Caco-2 (cell line): ENCODE measurements at regions not wholly inside any gene's neighbourhood (a gene's known extent, or its start where the extent isn't known, plus 50 kb on each side); places are given as distances from the start of the nearest gene placed in this dataset.
A peak's percentile ranks its signal among the peaks of the same experiment; 100 is the strongest.

ENCODE experiments used
- BruUV-seq: library from RNA; stranded (reverse); fragments of 400-500 nt; replicated peaks from 2 replicates; lab custom pipeline; 2021; lab: Mats Ljungman, UMichigan
- CTCF ChIA-PET: fragments of 300-600 bp; sonication (Branson Sonifier 250); formaldehyde crosslinking; loops from one replicate; lab custom pipeline; 2022; ENCODE audit warnings: antibody characterized with exemption; lab: Charles Lee
- POLR2A ChIA-PET: fragments of 300-600 bp; sonication (Branson Sonifier 250); formaldehyde crosslinking; loops from one replicate; lab custom pipeline; 2022; ENCODE audit warnings: antibody characterized with exemption; lab: Charles Lee
- DNase-seq, 2 experiments: peaks; one replicate each; pipeline versions ENCODE4 v3.0.0 to v3.0.0-alpha.2; 2020 to 2022
- H3K27me3 ChIP-seq: replicated peaks from 2 replicates; pipeline ENCODE4 v1.6.0; 2011; ENCODE audit warnings: low read length; ENCODE audit not compliant: control insufficient read depth, insufficient read depth
- H3K36me3 ChIP-seq: 2 replicates; pipeline ENCODE4 v1.5.1; 2011; ENCODE audit warnings: low read length; ENCODE audit not compliant: control insufficient read depth, insufficient read depth
- H3K4me1 ChIP-seq: fragments of 250-450 bp; sonication (Bioruptor Pico); 2 replicates; pipeline ENCODE4 v1.5.1; 2020; ENCODE audit warnings: mild to moderate bottlenecking
- H3K4me3 ChIP-seq: 2 replicates; pipeline ENCODE4 v1.5.1; 2011; ENCODE audit warnings: low read depth, mild to moderate bottlenecking, control low read depth, low read length
- H3K9me3 ChIP-seq: fragments of 250-450 bp; sonication (Bioruptor Pico); 2 replicates; pipeline ENCODE4 v1.5.1; 2020; ENCODE audit warnings: mild to moderate bottlenecking, moderate library complexity
- H3K27ac Mint-ChIP-seq: one replicate; pipeline ENCODE4 v1.8.0; 2022; ENCODE audit warnings: mixed read lengths; ENCODE audit not compliant: unreplicated experiment
- H3K27me3 Mint-ChIP-seq: one replicate; pipeline ENCODE4 v1.8.0; 2022; ENCODE audit warnings: mixed read lengths; ENCODE audit not compliant: insufficient read depth, unreplicated experiment
- H3K36me3 Mint-ChIP-seq: one replicate; pipeline ENCODE4 v1.8.0; 2022; ENCODE audit warnings: mild to moderate bottlenecking, mixed read lengths; ENCODE audit not compliant: insufficient read depth, unreplicated experiment
- H3K4me1 Mint-ChIP-seq: one replicate; pipeline ENCODE4 v1.8.0; 2022; ENCODE audit warnings: low read depth, mixed read lengths; ENCODE audit not compliant: unreplicated experiment
- H3K4me3 Mint-ChIP-seq: one replicate; pipeline ENCODE4 v1.8.0; 2022; ENCODE audit warnings: mild to moderate bottlenecking, moderate library complexity, mixed read lengths; ENCODE audit not compliant: unreplicated experiment
- H3K9me3 Mint-ChIP-seq: one replicate; pipeline ENCODE4 v1.8.0; 2022; ENCODE audit warnings: mixed read lengths; ENCODE audit not compliant: unreplicated experiment
- CTCF ChIP-seq, 2 experiments: fragments of 200-600 bp in 1 of 2; IDR thresholded peaks; 1 replicate in 1 of 2; 2 replicates in 1 of 2; pipeline versions ENCODE4 v1.5.1 to v1.8.0; 2011 to 2022; ENCODE audit warnings: antibody characterized with exemption in 1 of 2, control low read depth in 1 of 2, inconsistent platforms in 1 of 2, low read depth in 1 of 2, low read length in 1 of 2, mild to moderate bottlenecking in 1 of 2, moderate library complexity in 1 of 2; ENCODE audit not compliant: insufficient read depth in 1 of 2, severe bottlenecking in 1 of 2, unreplicated experiment in 1 of 2
- intact Hi-C: fragments of 100-400 bp; cut with micrococcal nuclease; formaldehyde crosslinking; loops from one replicate; pipeline ENCODE4 v1.10.0; 2022; ENCODE audit not compliant: unreplicated experiment

- intact Hi-C loops, result no loop called here
These were observed 226.7 kb upstream of the CDH13 start for GRCh38 chr16:82400046-82400445.

GRCh38 chr16:82396509-82396908 lies 226.5 kb upstream of the MPHOSPH6 start:
- Mint-ChIP-seq H3K4me3 (no peak overlapping the region), H3K27ac (no peak overlapping the region), H3K36me3 (no peaks in the 10 kb centered on the region), H3K4me1 (peaks cover 17% of the 10 kb centered on the region), H3K9me3 (no peaks in the 10 kb centered on the region), H3K27me3 (peaks cover 1% of the 10 kb centered on the region)
- intact Hi-C loops, result no loop called here
- Histone ChIP-seq H3K9me3 (0 out of 2 replicates have a peak, but pooled peaks cover 4% of the 10 kb centered on the region), H3K36me3 (no peaks in the 10 kb centered on the region), H3K27me3 (no peaks in the 10 kb centered on the region), H3K4me1 (peaks cover 6% of the 10 kb centered on the region), H3K4me3 (no peak overlapping the region)
- DNase-seq, result no peak
- no TSS peak for BruUV-seq
- CTCF ChIA-PET, result interaction anchor here (1.6 kb wide), 1 partner anchor 60 kb away, joined by 8 read pairs; no protein-coding TSS in a partner anchor
- POLR2A ChIA-PET, result no interaction called here
- TF ChIP-seq CTCF (IDR thresholded peaks at IDR 0.05; ENCODE audit: insufficient read depth in 1 of 2, low read depth in 1 of 2, low read length in 1 of 2, severe bottlenecking in 1 of 2, unreplicated experiment in 1 of 2), result no peak

More at GRCh38 chr16:82400046-82400445, 226.7 kb upstream of the CDH13 start:
- Mint-ChIP-seq H3K9me3 (no peaks in the 10 kb centered on the region), H3K27me3 (peaks cover 8% of the 10 kb centered on the region), H3K4me3 (no peak overlapping the region), H3K4me1 (peaks cover 16% of the 10 kb centered on the region), H3K27ac (no peak overlapping the region), H3K36me3 (no peaks in the 10 kb centered on the region)
- no peak for DNase-seq
- Histone ChIP-seq H3K36me3 (no peaks in the 10 kb centered on the region), H3K4me1 (peaks cover 2% of the 10 kb centered on the region), H3K9me3 (0 out of 2 replicates have a peak, but pooled peaks cover 4% of the 10 kb centered on the region), H3K4me3 (no peak overlapping the region), H3K27me3 (no peaks in the 10 kb centered on the region)
- BruUV-seq, result no TSS peak
- no peak for TF ChIP-seq CTCF (IDR thresholded peaks at IDR 0.05; ENCODE audit: insufficient read depth in 1 of 2, low read depth in 1 of 2, low read length in 1 of 2, severe bottlenecking in 1 of 2, unreplicated experiment in 1 of 2)
- ChIA-PET POLR2A (no interaction called here), CTCF (no interaction called here)

DNA sequence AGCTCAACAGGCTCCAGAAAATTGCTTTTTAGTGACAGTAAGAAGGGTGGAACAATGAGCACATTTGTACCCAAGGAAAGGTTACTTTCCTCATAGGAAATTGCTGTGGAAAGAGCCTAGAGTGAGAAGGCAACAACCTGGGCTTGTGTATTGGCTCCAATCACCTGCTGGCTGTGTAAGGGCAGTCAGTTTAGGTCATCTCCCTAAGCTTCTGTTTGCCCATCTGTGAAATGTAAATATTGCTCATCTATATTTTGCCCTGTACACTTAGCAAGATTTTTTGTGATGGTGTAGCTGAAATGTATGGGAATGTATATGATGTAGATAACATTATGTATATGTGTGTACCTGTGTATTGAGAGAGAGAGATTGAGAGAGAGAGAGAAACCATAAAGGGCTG lies 225.2 kb upstream of the MPHOSPH6 start:
- ChIA-PET CTCF (interaction anchor here (0.7 to 1.6 kb wide), 2 partner anchors 61 to 185 kb away, joined by 3 to 8 read pairs; no protein-coding TSS in a partner anchor), POLR2A (no interaction called here)
- Mint-ChIP-seq H3K4me1 (peaks cover 17% of the 10 kb centered on the region), H3K4me3 (no peak overlapping the region), H3K9me3 (no peaks in the 10 kb centered on the region), H3K27me3 (no peaks in the 10 kb centered on the region), H3K27ac (no peak overlapping the region), H3K36me3 (no peaks in the 10 kb centered on the region)
- DNase-seq, result peak in 1 of 2 experiments; percentile 40
- no peak for TF ChIP-seq CTCF (IDR thresholded peaks at IDR 0.05; ENCODE audit: insufficient read depth in 1 of 2, low read depth in 1 of 2, low read length in 1 of 2, severe bottlenecking in 1 of 2, unreplicated experiment in 1 of 2)
- no peaks in the 10 kb centered on the region for H3K36me3 ChIP-seq
- intact Hi-C loops, result no loop called here
- H3K4me1 ChIP-seq, result peaks cover 6% of the 10 kb centered on the region
- H3K4me3 ChIP-seq, result no peak overlapping the region
- no peaks in the 10 kb centered on the region for H3K27me3 ChIP-seq
- H3K9me3 ChIP-seq, result 0 out of 2 replicates have a peak, but pooled peaks cover 4% of the 10 kb centered on the region
- BruUV-seq, result no TSS peak
